Neural cell (in vitro differentiated cells): ENCODE measurements at regions not wholly inside any gene's neighbourhood (a gene's known extent, or its start where the extent isn't known, plus 50 kb on each side); places are given as distances from the start of the nearest gene placed in this dataset.

ENCODE experiments used
- H2AFZ ChIP-seq: fragments of 200-600, 300-800 bp; sonication (generic), shearing (Covaris generic); 2 replicates; pipeline ENCODE4 v1.6.0; 2014; ENCODE audit warnings: low read depth, mild to moderate bottlenecking, antibody characterized with exemption, low read length, moderate library complexity
- H3F3A ChIP-seq: fragments of 200-600 bp; shearing (Covaris generic); 2 replicates; pipeline ENCODE4 v1.6.1; 2016; ENCODE audit warnings: mild to moderate bottlenecking, moderate library complexity, mixed read lengths, antibody characterized with exemption, low read length; ENCODE audit not compliant: insufficient read depth, poor library complexity, severe bottlenecking
- H3K27ac ChIP-seq: fragments of 200-600, 300-800 bp; sonication (generic), shearing (Covaris generic); 2 replicates; pipeline ENCODE4 v1.5.1; 2014; ENCODE audit warnings: mild to moderate bottlenecking, low read length, moderate library complexity
- H3K27me3 ChIP-seq: fragments of 300-800, 200-600 bp; sonication (generic), shearing (Covaris generic); 2 replicates; pipeline ENCODE4 v1.6.0; 2014; ENCODE audit warnings: mild to moderate bottlenecking, low read depth, low read length, moderate library complexity; ENCODE audit not compliant: insufficient read depth
- H3K36me3 ChIP-seq: fragments of 300-800, 200-600 bp; sonication (generic), shearing (Covaris generic); 2 replicates; pipeline ENCODE4 v1.5.1; 2014; ENCODE audit warnings: mild to moderate bottlenecking, antibody characterized with exemption, low read length, moderate library complexity; ENCODE audit not compliant: insufficient read depth
- H3K4me2 ChIP-seq: fragments of 300-800, 200-600 bp; sonication (generic), shearing (Covaris generic); 2 replicates; pipeline ENCODE4 v1.6.0; 2014; ENCODE audit warnings: mild to moderate bottlenecking, low read length
- H3K4me3 ChIP-seq: fragments of 300-800, 200-600 bp; sonication (generic), shearing (Covaris generic); 2 replicates; pipeline ENCODE4 v1.5.1; 2014; ENCODE audit warnings: mild to moderate bottlenecking, low read length, moderate library complexity
- H3K79me2 ChIP-seq: fragments of 200-600 bp; shearing (Covaris generic); replicated peaks from 2 replicates; pipeline ENCODE4 v1.6.0; 2014; ENCODE audit warnings: mild to moderate bottlenecking, low read length, moderate library complexity; ENCODE audit not compliant: insufficient read depth
- H3K9ac ChIP-seq: fragments of 300-800, 200-600 bp; sonication (generic), shearing (Covaris generic); 2 replicates; pipeline ENCODE4 v1.6.1; 2016; ENCODE audit warnings: mild to moderate bottlenecking, low read length, mixed read lengths
- H3K9me2 ChIP-seq: fragments of 200-600 bp; shearing (Covaris generic); 2 replicates; pipeline ENCODE4 v1.6.1; 2016; ENCODE audit warnings: mild to moderate bottlenecking, low read length, mixed read lengths; ENCODE audit not compliant: insufficient read depth
- H3K9me3 ChIP-seq: fragments of 200-600, 300-800 bp; sonication (generic), shearing (Covaris generic); 2 replicates; pipeline ENCODE4 v1.6.1; 2016; ENCODE audit warnings: mild to moderate bottlenecking, mixed run types, low read length, moderate library complexity, mixed read lengths
- H4K20me1 ChIP-seq: fragments of 200-600 bp; shearing (Covaris generic); 2 replicates; pipeline ENCODE4 v1.6.1; 2016; ENCODE audit warnings: mild to moderate bottlenecking, mixed run types; ENCODE audit not compliant: insufficient read depth
- CTCF ChIP-seq: fragments of 450-650 bp; IDR thresholded peaks from 2 replicates; pipeline ENCODE4 v1.5.1; 2014; ENCODE audit warnings: antibody characterized with exemption, mild to moderate bottlenecking, moderate library complexity; ENCODE audit not compliant: poor library complexity, severe bottlenecking
- EP300 ChIP-seq: fragments of 450-650 bp; conservative IDR thresholded peaks from 2 replicates; pipeline ENCODE4 v1.6.1; 2014; ENCODE audit warnings: antibody characterized with exemption, mild to moderate bottlenecking, moderate library complexity; ENCODE audit not compliant: poor library complexity, severe bottlenecking
- EZH2 ChIP-seq: fragments of 200-600, 300-800 bp; shearing (Covaris generic), sonication (generic); IDR thresholded peaks from 2 replicates; pipeline ENCODE4 v1.6.1; 2014; ENCODE audit warnings: antibody characterized with exemption, low read length, borderline replicate concordance, mild to moderate bottlenecking; ENCODE audit not compliant: insufficient read depth, poor library complexity, severe bottlenecking
- MXI1 ChIP-seq: fragments of 450-650 bp; conservative IDR thresholded peaks from 2 replicates; pipeline ENCODE4 v1.6.1; 2014; ENCODE audit warnings: antibody characterized with exemption, mild to moderate bottlenecking; ENCODE audit not compliant: poor library complexity, severe bottlenecking
- POLR2AphosphoS5 ChIP-seq: IDR thresholded peaks from 2 replicates; pipeline ENCODE4 v1.6.1; 2012
- RAD21 ChIP-seq: fragments of 450-650 bp; conservative IDR thresholded peaks from 2 replicates; pipeline ENCODE4 v1.6.1; 2014; ENCODE audit warnings: antibody characterized with exemption, mild to moderate bottlenecking, moderate library complexity
- REST ChIP-seq: IDR thresholded peaks from 2 replicates; pipeline ENCODE4 v1.6.1; 2012; ENCODE audit warnings: borderline replicate concordance
- SMC3 ChIP-seq: fragments of 450-650 bp; conservative IDR thresholded peaks from 2 replicates; pipeline ENCODE4 v1.6.1; 2014; ENCODE audit warnings: antibody characterized with exemption, mild to moderate bottlenecking, moderate library complexity; ENCODE audit not compliant: poor library complexity
- TAF1 ChIP-seq: IDR thresholded peaks from 2 replicates; pipeline ENCODE4 v1.6.1; 2012; ENCODE audit warnings: low read depth

- no peaks in the 10 kb centered on the region for H3K36me3 ChIP-seq
- no peaks in the 10 kb centered on the region for H3K9me3 ChIP-seq
- no peak overlapping the region for H2AFZ ChIP-seq
- H3K9me2 ChIP-seq: no peaks in the 10 kb centered on the region
- H4K20me1 ChIP-seq: no peaks in the 10 kb centered on the region
- H3K9ac ChIP-seq: no peak overlapping the region
- no peak overlapping the region for H3K4me3 ChIP-seq
- no peaks in the 10 kb centered on the region for H3K79me2 ChIP-seq
- H3K27ac ChIP-seq: no peak overlapping the region
- TF ChIP-seq MXI1 (no peak), POLR2AphosphoS5 (no peak), SMC3 (no peak), REST (no peak), RAD21 (no peak), EZH2 (no peak), EP300 (no peak), TAF1 (no peak), CTCF (no peak)
- H3K27me3 ChIP-seq: no peaks in the 10 kb centered on the region
- H3K4me2 ChIP-seq: no peak overlapping the region
- H3F3A ChIP-seq: no peaks in the 10 kb centered on the region
These were observed 465.2 kb downstream of the CENPC start for GRCh38 chr4:67080046-67080557.

GRCh38 chr4:67071641-67072040, 473.7 kb downstream of the CENPC start:
- Histone ChIP-seq H3K9ac (no peak overlapping the region), H2AFZ (no peak overlapping the region), H3K79me2 (no peaks in the 10 kb centered on the region), H3K9me3 (no peaks in the 10 kb centered on the region), H3K4me3 (no peak overlapping the region), H3K27ac (no peak overlapping the region), H4K20me1 (no peaks in the 10 kb centered on the region), H3K4me2 (no peak overlapping the region), H3K27me3 (no peaks in the 10 kb centered on the region), H3F3A (no peaks in the 10 kb centered on the region), H3K9me2 (no peaks in the 10 kb centered on the region), H3K36me3 (no peaks in the 10 kb centered on the region)
- TF ChIP-seq RAD21 (no peak), TAF1 (no peak), SMC3 (no peak), CTCF (no peak), REST (no peak), EP300 (no peak), MXI1 (no peak), EZH2 (no peak), POLR2AphosphoS5 (no peak)
